ENCODE measurements at regions not wholly inside any gene's neighbourhood (a gene's known extent, or its start where the extent isn't known, plus 50 kb on each side); places are given as distances from the start of the nearest gene placed in this dataset.

DNA sequence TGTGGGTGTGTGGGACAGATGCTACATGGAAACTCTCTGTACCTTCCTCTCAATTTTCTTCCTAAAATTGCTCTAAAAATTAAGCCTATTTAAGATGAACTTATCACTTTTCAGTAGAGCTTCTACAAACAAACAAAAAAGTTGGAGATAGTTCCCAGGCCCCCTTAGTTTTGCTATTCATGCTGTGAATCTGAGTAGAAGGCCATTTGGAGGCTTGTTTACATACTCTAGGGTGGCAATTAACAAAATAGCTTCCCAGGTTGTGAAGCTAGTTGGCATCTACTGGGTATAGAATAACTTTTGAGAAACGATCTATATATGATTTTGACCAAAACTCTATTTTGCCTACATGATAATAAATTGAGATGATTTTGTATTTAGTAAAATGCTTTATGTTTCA, 541.4 kb upstream of the B3GALT2 start:
- H3K4me3 ChIP-seq: no peak overlapping the region
- H3K36me3 ChIP-seq: no peaks in the 10 kb centered on the region
- no peaks in the 10 kb centered on the region for H3K27me3 ChIP-seq (ENCODE audit: low read depth)
- no peak for DNase-seq
- no peaks in the 10 kb centered on the region for H3K4me1 ChIP-seq
- no peak for ATAC-seq
- TF ChIP-seq, protein P1, sequence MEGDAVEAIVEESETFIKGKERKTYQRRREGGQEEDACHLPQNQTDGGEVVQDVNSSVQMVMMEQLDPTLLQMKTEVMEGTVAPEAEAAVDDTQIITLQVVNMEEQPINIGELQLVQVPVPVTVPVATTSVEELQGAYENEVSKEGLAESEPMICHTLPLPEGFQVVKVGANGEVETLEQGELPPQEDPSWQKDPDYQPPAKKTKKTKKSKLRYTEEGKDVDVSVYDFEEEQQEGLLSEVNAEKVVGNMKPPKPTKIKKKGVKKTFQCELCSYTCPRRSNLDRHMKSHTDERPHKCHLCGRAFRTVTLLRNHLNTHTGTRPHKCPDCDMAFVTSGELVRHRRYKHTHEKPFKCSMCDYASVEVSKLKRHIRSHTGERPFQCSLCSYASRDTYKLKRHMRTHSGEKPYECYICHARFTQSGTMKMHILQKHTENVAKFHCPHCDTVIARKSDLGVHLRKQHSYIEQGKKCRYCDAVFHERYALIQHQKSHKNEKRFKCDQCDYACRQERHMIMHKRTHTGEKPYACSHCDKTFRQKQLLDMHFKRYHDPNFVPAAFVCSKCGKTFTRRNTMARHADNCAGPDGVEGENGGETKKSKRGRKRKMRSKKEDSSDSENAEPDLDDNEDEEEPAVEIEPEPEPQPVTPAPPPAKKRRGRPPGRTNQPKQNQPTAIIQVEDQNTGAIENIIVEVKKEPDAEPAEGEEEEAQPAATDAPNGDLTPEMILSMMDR (IDR thresholded peaks at IDR 0.05): no peak
- no peak overlapping the region for H3K27ac ChIP-seq
- intact Hi-C loops (cut with DNase I): no loop called here
- H3K9me3 ChIP-seq: no peaks in the 10 kb centered on the region

- Histone ChIP-seq H3K36me3 (no peaks in the 10 kb centered on the region), H3K27me3 (ENCODE audit: low read depth) (no peaks in the 10 kb centered on the region), H3K4me1 (no peaks in the 10 kb centered on the region), H3K27ac (no peak overlapping the region), H3K9me3 (no peaks in the 10 kb centered on the region), H3K4me3 (no peak overlapping the region)
- TF ChIP-seq, protein P1 (IDR thresholded peaks at IDR 0.05): no peak
- no peak for DNase-seq
- ATAC-seq: no peak
- intact Hi-C loops (cut with DNase I): no loop called here
Measured at GRCh38 chr1:193726722-193727121, 540.3 kb upstream of the B3GALT2 start.

- Histone ChIP-seq H3K9me3 (no peaks in the 10 kb centered on the region), H3K4me1 (no peaks in the 10 kb centered on the region), H3K27me3 (ENCODE audit: low read depth) (no peaks in the 10 kb centered on the region), H3K4me3 (no peak overlapping the region), H3K36me3 (no peaks in the 10 kb centered on the region), H3K27ac (no peak overlapping the region)
- DNase-seq (no peak), ATAC-seq (no peak)
- intact Hi-C loops (cut with DNase I): no loop called here
- TF ChIP-seq, protein P1 (IDR thresholded peaks at IDR 0.05): no peak
Measured at GRCh38 chr1:193712392-193712791, 526.0 kb upstream of the B3GALT2 start.

GRCh38 chr1:193709607-193710006, 523.2 kb upstream of the B3GALT2 start:
- intact Hi-C loops (cut with DNase I): no loop called here
- DNase-seq (no peak), ATAC-seq (no peak)
- H3K27ac ChIP-seq: no peak overlapping the region
- H3K4me3 ChIP-seq: no peak overlapping the region
- TF ChIP-seq, protein P1 (IDR thresholded peaks at IDR 0.05): no peak
- no peaks in the 10 kb centered on the region for H3K36me3 ChIP-seq
- H3K9me3 ChIP-seq: no peaks in the 10 kb centered on the region
- no peaks in the 10 kb centered on the region for H3K27me3 ChIP-seq (ENCODE audit: low read depth)
- H3K4me1 ChIP-seq: no peaks in the 10 kb centered on the region

- H3K27me3 ChIP-seq (ENCODE audit: low read depth): no peaks in the 10 kb centered on the region
- H3K9me3 ChIP-seq: no peaks in the 10 kb centered on the region
- DNase-seq (no peak), ATAC-seq (no peak)
- H3K36me3 ChIP-seq: no peaks in the 10 kb centered on the region
- TF ChIP-seq, protein P1 (IDR thresholded peaks at IDR 0.05): no peak
- intact Hi-C loops (cut with DNase I): no loop called here
- H3K27ac ChIP-seq: no peak overlapping the region
- H3K4me1 ChIP-seq: no peaks in the 10 kb centered on the region
- no peak overlapping the region for H3K4me3 ChIP-seq
Measured at GRCh38 chr1:193707271-193708021, 521.0 kb upstream of the B3GALT2 start.
